SK-N-SH treated with all-trans-retinoic acid at 6 μM for 48 hours (cell line): ENCODE measurements at regions not wholly inside any gene's neighbourhood (a gene's known extent, or its start where the extent isn't known, plus 50 kb on each side); places are given as distances from the start of the nearest gene placed in this dataset.
"Not testable (repeated sequence)": the region's sequence is repeated elsewhere in the genome, so short reads cannot be mapped to it uniquely, and the experiment has no call there.

ENCODE experiments used
- ATAC-seq: fragments of 200-7000 bp; cut with Tn5 transposase; 3 replicates; pipeline ENCODE4 v1.9.1; 2020; ENCODE audit warnings: mild to moderate bottlenecking, moderate library complexity
- ARNTL ChIP-seq: fragments of 450-650 bp; formaldehyde crosslinking; IDR thresholded peaks from 2 replicates; pipeline ENCODE4 v1.5.0; 2020; ENCODE audit warnings: low read depth, mild to moderate bottlenecking, moderate library complexity, borderline replicate concordance
- BACH2 ChIP-seq: fragments of 250-450 bp; sonication (Bioruptor Pico); IDR thresholded peaks from 2 replicates; pipeline ENCODE4 v1.9.0; 2021; ENCODE audit warnings: mild to moderate bottlenecking, borderline replicate concordance
- CREB5 ChIP-seq: fragments of 250-450 bp; sonication (Bioruptor Pico); IDR thresholded peaks from 2 replicates; pipeline ENCODE4 v1.5.1; 2020; ENCODE audit warnings: low read depth, mild to moderate bottlenecking, moderate library complexity
- CSDC2 ChIP-seq: fragments of 250-450 bp; sonication (Bioruptor Pico); IDR thresholded peaks from 2 replicates; pipeline ENCODE4 v1.5.0; 2020; ENCODE audit warnings: mild to moderate bottlenecking, moderate library complexity
- CSRNP3 ChIP-seq: fragments of 250-450 bp; sonication (Bioruptor Pico); IDR thresholded peaks from 2 replicates; pipeline ENCODE4 v1.5.1; 2021; ENCODE audit warnings: mild to moderate bottlenecking, moderate library complexity
- ESRRG ChIP-seq: fragments of 250-450 bp; sonication (Bioruptor Pico); IDR thresholded peaks from 2 replicates; pipeline ENCODE4 v1.6.1; 2021; ENCODE audit warnings: mild to moderate bottlenecking
- GLIS3 ChIP-seq: fragments of 250-450 bp; sonication (Bioruptor Pico); IDR thresholded peaks from 2 replicates; pipeline ENCODE4 v1.5.0; 2020; ENCODE audit warnings: mild to moderate bottlenecking, moderate library complexity
- ISL1 ChIP-seq: fragments of 250-450 bp; sonication (Bioruptor Pico); IDR thresholded peaks from 2 replicates; pipeline ENCODE4 v2.1.2; 2022; ENCODE audit warnings: mild to moderate bottlenecking, moderate library complexity
- OSR1 ChIP-seq: fragments of 250-450 bp; sonication (Bioruptor Pico); IDR thresholded peaks from 2 replicates; pipeline ENCODE4 v1.8.0; 2022; ENCODE audit warnings: moderate library complexity, mild to moderate bottlenecking, inconsistent platforms
- PATZ1 ChIP-seq: fragments of 250-450 bp; sonication (Bioruptor Pico); IDR thresholded peaks from 2 replicates; pipeline ENCODE4 v1.8.0; 2020; ENCODE audit warnings: mild to moderate bottlenecking, moderate library complexity, borderline replicate concordance
- POU6F1 ChIP-seq: fragments of 250-450 bp; sonication (Bioruptor Pico); IDR thresholded peaks from 2 replicates; pipeline ENCODE4 v1.8.0; 2021; ENCODE audit warnings: low read depth, mild to moderate bottlenecking, moderate library complexity, borderline replicate concordance
- RARB ChIP-seq: fragments of 250-450 bp; sonication (Bioruptor Pico); IDR thresholded peaks from 2 replicates; pipeline ENCODE4 v1.8.0; 2021; ENCODE audit warnings: mild to moderate bottlenecking, moderate library complexity
- SNAI2 ChIP-seq: fragments of 250-450 bp; sonication (Bioruptor Pico); IDR thresholded peaks from 2 replicates; pipeline ENCODE4 v1.5.0; 2020; ENCODE audit warnings: mild to moderate bottlenecking, moderate library complexity
- TOX ChIP-seq: fragments of 250-450 bp; sonication (Bioruptor Pico); IDR thresholded peaks from 2 replicates; pipeline ENCODE4 v1.8.0; 2021; ENCODE audit warnings: mild to moderate bottlenecking, moderate library complexity, borderline replicate concordance
- TSHZ2 ChIP-seq: fragments of 250-450 bp; sonication (Bioruptor Pico); IDR thresholded peaks from 2 replicates; pipeline ENCODE4 v1.5.0; 2020; ENCODE audit warnings: mild to moderate bottlenecking, moderate library complexity
- ZFP3 ChIP-seq: fragments of 250-450 bp; sonication (Bioruptor Pico); IDR thresholded peaks from 2 replicates; pipeline ENCODE4 v1.5.0; 2020; ENCODE audit warnings: mild to moderate bottlenecking, moderate library complexity
- ZFP30 ChIP-seq: fragments of 450-650 bp; formaldehyde crosslinking; IDR thresholded peaks from 2 replicates; pipeline ENCODE4 v1.5.0; 2022; ENCODE audit warnings: mild to moderate bottlenecking, moderate library complexity
- ZNF70 ChIP-seq: fragments of 450-650 bp; formaldehyde crosslinking; IDR thresholded peaks from 2 replicates; pipeline ENCODE4 v1.5.0; 2020; ENCODE audit warnings: mild to moderate bottlenecking, moderate library complexity
- ZNF8 ChIP-seq: fragments of 450-650 bp; formaldehyde crosslinking; IDR thresholded peaks from 2 replicates; pipeline ENCODE4 v1.5.0; 2020; ENCODE audit warnings: mild to moderate bottlenecking, moderate library complexity

GRCh38 chr6:80489911-80490635 lies 383.6 kb downstream of the BCKDHB start:
- ATAC-seq, result no peak
- no peak for TF ChIP-seq TSHZ2 (CRISPR knock-in tag)
- no peak for TF ChIP-seq SNAI2 (CRISPR knock-in tag)
- TF ChIP-seq ZFP30 (CRISPR knock-in tag), result no peak
- no peak for TF ChIP-seq ZFP3 (CRISPR knock-in tag)

GRCh38 chr6:80488190-80488589 lies 381.7 kb downstream of the BCKDHB start:
- ATAC-seq, result no peak
- no peak for TF ChIP-seq TOX (CRISPR knock-in tag)
- TF ChIP-seq BACH2 (CRISPR knock-in tag), result no peak
- TF ChIP-seq GLIS3 (CRISPR knock-in tag), result no peak
- no peak for TF ChIP-seq ZFP30 (CRISPR knock-in tag)
- no peak for TF ChIP-seq ISL1 (CRISPR knock-in tag)

- ATAC-seq, result not testable (repeated sequence)
Measured at GRCh38 chr6:80485494-80485893, 379.0 kb downstream of the BCKDHB start.

GRCh38 chr6:80482056-80482455 lies 375.6 kb downstream of the BCKDHB start:
- TF ChIP-seq PATZ1 (CRISPR knock-in tag) (no peak), RARB (CRISPR knock-in tag) (no peak), SNAI2 (CRISPR knock-in tag) (no peak), ZFP3 (CRISPR knock-in tag) (no peak), POU6F1 (no peak), ZNF70 (CRISPR knock-in tag) (no peak)
- no peak for ATAC-seq

- ATAC-seq, result no peak
- TF ChIP-seq CSDC2 (CRISPR knock-in tag) (no peak), ZFP30 (CRISPR knock-in tag) (no peak)
Measured at GRCh38 chr6:80480421-80481157, 374.1 kb downstream of the BCKDHB start.

GRCh38 chr6:80478030-80478429 lies 371.6 kb downstream of the BCKDHB start:
- no peak for ATAC-seq
- TF ChIP-seq SNAI2 (CRISPR knock-in tag) (no peak), ZFP30 (CRISPR knock-in tag) (no peak), CSDC2 (CRISPR knock-in tag) (no peak), GLIS3 (CRISPR knock-in tag) (no peak), RARB (CRISPR knock-in tag) (no peak), CREB5 (CRISPR knock-in tag) (no peak), CSRNP3 (CRISPR knock-in tag) (no peak), PATZ1 (CRISPR knock-in tag) (no peak), ESRRG (no peak), ARNTL (no peak), OSR1 (CRISPR knock-in tag) (no peak), ZNF8 (CRISPR knock-in tag) (no peak), TOX (CRISPR knock-in tag) (no peak), BACH2 (CRISPR knock-in tag) (no peak)
